Limb (tissue), 2 donors: ENCODE measurements at regions not wholly inside any gene's neighbourhood (a gene's known extent, or its start where the extent isn't known, plus 50 kb on each side); places are given as distances from the start of the nearest gene placed in this dataset.

Source experiments
- DNase-seq, 2 donors: peaks; one replicate each; pipeline ENCODE4 v3.0.0-alpha.2; 2016; ENCODE audit errors: extremely low spot score in 2 of 2

DNA sequence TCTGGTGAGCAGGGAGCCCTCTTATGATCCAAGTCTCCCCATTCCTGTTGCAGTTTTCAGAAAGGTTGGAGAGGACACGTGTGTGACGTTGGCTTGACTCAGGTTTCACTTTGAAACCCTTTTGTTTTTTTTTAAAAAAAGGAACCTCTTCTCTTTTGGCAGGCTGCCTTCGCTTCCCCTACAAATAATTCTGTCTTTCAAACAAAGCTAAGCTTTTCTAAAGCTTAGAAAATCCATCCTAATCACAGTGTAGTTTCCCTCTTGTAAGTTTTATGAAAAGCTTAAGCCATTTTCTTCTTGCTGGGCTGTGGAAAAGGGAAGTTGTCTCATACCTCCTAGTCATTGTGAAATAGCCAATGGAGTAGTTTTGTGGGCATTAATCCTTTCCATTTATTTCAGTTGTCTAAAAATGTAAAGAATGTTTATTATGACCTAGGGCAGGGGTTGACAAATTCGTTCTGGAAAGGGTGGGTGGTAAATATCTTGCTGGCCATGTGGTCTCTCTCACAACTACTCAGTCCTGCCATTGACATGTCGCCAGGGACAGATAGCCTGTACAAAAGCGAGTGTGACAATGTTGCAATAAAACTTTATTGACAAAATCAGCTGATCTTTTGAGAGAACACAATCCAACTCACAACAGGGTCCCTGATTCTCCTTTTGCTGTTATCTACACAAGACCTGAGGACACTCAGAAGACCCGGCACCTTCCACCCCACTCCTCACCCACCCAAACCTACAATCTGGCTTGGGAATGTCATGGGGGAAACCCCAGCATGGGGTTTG lies 878.8 kb downstream of the RNF144A start:
- DNase-seq, result peak in 1 of 2 donors; percentile 27

DNA sequence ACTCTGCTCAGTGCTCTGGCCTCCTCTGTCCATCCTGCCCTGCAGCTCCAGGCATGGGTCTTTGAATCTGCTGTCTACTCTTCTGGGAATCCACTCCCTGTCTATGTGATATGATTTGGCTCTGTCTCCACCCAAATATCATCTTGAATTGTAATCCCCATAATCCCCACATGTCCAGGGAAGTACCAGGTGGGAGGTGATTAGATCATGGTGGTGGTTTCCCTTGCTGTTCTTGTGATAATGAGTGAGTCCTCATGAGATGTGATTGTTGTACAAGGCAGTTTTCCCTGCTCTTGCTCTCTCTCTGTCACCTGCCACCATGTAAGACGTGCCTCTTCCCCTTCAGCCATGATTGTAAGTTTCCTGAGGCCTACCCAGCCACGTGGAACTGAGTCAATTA lies 881.8 kb upstream of the ID2 start:
- DNase-seq, result no peak

DNA sequence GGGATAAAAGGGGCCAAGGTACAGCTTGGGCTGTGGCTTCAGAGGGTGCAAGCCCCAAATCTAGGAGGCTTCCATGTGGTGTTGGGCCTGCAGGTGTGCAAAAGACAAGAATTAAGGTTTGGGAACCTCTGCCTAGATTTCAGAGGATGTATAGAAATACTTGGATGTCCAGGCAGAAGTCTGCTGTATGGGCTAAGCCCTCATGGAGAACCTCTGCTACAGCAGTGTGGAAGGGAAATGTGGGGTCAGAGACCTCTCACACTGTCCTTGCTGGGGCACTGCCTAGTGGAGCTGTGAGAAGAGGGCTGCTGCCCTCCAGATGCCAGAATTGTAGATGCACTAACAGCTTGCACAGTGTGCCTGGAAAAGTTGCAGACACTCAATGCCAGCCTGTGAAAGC lies 880.6 kb upstream of the ID2 start:
- no peak for DNase-seq

DNA sequence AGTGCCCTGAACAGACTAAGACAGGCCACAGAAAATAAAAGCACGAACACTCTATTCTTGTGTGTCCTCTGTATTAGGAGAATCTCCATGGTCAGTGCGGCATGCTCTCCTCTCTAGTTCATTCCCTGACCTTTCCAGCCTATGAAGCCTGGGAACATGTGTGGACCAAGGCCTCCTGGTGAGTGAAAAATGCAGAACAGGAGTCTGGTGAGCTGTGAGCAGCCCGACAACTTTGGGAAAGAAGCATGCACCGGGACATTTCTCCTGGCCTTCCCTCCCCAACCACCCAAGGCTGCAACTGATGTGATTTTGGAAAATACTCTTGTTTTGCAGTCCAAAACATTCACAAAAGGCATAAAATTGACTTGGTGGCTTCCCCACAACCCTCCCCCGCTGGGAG lies 878.3 kb upstream of the ID2 start:
- no peak for DNase-seq

DNA sequence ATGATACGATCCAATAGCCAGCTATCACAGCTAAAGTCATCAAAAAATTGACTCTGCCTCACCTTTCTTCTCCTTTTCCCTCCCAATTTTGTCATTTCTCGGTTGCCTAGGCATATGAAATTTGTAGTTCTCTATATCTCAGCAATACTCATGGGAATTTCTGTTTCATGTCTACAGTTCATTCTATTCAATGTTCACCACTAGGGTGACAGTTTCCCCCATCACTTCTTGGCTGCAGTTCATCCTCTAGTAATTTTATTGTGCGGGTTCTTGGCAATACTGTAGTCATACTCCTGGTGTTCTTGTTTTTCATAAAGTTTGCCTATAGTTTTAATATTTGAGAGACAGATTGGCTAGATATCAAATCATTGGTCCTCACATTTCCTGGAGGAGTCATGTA lies 872.2 kb upstream of the ID2 start:
- no peak for DNase-seq

DNA sequence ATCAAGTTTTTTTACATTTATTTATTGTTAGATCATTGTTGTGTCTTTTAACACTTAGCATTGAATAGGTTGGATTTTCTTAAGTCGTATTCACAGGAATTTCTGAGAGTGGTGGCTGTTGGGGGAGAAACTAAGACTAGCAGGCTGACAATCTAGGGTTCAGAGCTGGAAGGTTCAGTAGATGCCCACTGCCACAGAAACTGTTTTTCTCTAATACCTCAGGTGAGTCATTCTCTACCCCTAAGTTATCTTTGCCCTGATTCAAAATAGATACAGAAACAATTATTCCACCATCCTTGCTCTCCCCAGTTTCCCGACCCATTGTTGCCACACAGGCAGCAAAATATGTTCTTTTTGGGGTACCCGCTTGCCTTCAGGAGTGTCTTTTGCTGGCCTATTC lies 870.8 kb upstream of the ID2 start:
- no peak for DNase-seq

DNA sequence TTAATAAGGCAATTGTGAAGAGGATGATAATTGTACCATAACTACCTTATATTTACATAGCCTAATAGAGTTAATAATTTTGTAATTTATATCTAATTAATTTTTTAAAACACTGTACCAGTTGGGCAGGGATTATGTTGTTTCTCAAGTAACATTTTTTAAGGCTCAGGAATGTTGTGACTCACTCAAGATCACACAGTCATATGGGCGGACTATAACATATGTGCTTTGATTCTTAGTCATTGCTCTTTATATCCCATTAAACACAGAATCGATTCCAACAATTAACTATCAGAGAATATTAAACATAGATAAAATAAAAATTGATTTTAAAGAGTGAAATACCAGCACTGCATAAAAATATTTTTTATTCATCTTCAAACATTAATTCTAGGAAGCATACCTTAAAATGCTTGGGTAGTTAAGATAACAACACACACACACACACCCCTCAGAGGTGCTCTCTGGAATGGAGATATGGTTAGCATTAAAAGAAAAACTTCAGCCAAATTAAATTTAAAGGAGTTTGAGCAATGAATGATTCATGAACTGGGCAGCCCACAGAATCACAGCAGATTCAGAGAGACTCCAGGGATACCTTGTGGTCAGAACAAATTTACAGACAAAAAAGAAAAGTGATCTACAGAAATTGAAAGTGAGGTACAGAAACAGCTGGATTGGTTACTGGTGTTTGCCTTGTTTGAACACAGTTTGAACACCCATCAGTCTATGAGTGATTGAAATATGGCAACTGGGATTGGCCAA lies 869.4 kb upstream of the ID2 start:
- no peak for DNase-seq

DNA sequence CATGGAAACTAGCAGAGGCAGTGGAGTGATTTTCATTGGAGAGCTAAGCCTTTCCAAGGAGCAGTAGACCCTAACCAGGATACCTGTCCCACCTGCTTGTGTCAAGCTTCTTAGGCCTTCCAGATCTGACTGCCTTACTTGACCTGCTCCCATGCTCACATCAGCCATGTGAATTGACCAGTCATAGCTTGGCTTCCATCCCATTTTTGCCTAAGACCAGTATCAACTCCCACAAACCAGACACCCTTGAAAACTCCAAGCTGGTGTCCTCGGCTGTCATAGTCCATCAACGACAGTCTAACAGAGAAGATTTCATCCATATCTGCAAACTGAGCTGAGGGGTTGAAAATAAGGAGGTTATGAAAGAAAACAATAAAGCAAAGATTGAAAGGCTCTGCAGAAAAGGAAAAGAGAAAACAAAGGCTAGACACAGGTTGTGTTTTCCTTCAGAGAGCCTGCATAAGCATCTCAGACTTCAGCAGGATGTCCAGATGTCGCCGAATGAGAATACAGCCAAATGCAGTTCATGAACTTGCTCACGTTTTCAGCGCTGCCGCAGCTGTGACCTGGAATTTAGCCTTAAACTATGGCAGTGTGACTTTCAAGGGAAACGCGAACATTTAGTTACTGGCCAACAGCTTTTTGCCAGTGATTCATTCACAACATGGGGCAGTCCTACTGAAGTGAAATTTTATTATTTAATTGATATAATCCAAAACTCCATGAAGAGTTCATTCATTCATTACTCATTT lies 868.1 kb upstream of the ID2 start:
- peak in 1 of 2 donors; percentile 17 for DNase-seq

DNA sequence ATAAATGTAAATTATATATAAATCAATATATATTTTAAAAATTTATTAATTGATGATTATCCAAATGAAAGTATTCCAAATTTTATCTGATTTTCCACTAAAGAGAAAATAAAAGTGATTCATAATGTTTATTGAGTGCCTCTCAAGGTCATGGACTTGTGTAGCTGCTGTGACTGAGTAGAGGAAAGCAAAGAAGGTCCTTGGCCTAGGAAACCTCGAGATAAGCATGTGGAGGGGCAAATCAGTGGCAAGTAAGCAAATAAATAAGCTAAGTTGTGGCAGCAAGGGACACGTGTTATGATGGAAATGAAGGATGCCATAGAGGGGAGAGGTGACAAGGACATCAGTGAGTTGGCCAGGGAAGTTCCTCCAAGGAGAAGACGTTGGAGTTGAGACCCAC lies 866.1 kb upstream of the ID2 start:
- no peak for DNase-seq

DNA sequence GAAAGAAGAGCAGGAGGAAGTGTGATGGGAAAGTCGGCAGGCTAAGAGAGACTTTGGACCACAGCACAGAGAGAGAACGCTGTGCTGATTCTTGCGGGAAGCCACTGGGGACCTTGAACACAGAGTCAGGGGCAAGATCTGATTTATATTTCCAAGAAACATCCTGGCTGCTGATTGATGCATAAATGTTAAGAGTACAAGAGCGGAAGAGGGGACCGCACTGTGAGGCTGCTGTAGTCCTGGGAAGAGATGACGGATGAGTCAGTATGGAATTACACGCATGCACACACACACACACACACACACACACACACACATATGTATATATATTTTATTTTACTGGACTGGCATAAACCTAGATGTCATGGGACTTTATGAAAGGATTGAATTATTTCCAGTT lies 865.6 kb upstream of the ID2 start:
- no peak for DNase-seq

DNA sequence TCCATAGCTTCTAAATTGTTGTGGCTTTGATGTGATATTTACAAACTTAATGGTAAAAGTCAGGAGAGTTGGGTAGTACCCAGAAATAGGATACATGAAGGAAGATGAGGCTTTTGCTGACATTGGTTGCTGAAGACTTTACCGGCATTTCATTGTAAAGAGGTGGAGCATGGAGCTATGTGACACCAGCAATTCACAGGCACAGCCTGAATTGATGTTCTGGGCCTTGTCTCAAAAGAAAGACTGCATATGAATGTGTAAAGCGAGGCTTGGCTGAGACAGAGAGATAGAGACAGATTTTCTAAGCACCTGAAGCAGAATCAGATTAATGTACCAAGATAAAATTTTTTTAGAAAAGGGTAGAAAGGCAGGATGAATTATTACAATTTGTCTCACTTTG lies 864.9 kb upstream of the ID2 start:
- no peak for DNase-seq

DNA sequence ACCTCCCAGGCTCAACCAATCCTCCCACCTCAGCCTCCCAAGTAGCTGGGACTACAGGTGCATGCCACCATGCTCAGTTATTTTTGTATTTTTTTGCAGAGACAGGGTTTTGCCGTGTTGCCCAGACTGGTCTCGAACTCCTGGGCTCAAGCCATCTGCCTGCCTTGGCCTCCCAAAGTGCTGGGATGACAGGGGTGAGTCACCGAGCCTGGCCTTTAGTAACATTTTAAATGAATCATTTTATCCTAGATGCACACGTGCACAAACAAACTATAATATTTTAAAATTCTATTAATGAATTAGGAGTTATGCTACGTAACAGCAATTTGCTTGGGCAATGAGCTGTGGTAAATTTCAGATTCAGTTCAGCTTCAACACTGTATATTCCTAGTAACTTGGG lies 862.5 kb upstream of the ID2 start:
- no peak for DNase-seq

DNA sequence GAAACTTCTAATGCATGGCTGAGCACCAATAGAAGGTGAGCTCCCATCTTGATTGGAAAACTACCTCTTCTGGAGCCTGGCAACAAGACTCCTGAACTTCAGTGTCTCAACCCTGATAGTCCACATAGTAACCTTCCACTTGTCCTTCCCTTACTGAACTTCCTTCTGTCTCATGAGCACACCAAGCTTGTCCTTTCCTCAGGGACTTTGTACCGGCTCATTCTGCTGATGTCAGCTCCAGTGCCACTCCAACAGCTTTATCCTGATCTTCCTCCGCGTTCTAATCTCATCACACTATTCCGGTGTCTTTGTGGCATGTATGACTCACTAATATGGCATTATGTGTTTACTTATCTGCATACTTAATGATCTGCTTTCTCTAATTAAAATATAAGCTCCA lies 862.0 kb upstream of the ID2 start:
- DNase-seq, result no peak

DNA sequence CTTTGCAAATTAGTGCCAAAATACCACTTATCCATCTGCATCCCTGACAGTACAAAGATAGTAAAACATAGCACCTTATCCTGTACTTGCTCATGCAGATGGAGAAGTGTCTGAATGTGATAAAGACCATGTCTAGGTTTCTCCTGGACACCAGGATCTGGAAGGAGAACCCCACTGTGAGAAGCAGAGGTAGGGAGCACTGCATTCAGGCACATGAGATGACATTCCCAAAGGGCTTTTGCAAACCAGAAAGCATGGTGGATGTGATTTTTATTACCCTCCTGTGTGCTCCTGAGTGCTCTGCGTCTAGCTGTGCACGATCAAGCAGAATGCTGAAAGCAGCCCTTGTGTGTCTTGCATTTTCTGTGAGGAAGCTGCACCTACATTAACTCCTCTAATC lies 857.6 kb upstream of the ID2 start:
- no peak for DNase-seq

DNA sequence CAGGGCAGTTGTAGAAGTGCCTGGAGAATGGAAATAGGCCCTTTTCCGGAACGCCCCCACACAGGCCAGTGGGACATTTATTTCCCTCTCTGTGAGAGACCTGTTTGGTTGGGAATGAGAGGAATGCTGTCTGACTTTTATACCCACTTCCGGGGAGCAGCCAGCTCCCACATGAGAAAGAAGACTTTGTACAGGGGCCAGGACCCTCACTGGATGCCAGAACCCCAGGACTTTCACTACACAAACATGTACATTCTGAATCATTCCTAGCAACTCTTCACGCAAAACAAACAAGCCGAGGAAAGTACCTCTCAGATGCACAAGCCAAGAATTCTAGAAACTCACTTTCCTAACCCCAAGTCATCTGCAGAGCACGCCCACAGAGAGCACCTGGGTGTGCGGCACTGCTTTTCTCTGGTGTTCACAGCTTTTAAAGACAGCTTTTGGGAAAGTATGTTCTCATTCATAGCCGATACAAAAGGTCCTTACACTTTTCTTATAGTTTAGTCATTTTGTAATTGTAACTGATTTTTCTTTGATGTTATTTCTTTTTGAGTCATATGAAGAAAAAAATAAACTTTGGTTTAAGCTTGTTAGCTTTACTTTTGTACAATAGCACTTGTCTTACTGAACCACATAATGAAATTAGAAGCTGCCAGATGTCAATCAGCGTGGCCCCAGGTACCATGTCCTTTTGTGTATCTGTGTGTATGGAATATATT lies 856.1 kb upstream of the ID2 start:
- no peak for DNase-seq

DNA sequence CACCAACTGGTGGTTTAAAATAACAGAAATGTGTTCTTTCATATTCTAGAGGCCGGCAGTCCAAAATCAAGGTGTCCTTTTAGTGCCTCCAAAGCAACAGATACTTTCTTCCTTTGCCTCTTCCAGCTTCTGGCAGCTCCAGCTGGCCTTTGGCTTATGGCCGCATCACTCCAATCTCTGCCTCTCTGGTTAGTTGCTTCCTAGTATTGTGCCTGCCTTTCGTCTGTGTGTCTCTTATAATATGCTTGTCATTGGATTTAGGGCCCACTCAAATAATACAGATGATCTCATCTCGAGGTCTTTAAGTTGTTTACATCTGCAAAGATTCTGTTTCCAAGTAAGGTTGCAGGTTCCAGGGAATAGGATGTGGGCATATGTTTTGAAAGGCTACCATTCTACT lies 855.2 kb upstream of the ID2 start:
- no peak for DNase-seq

DNA sequence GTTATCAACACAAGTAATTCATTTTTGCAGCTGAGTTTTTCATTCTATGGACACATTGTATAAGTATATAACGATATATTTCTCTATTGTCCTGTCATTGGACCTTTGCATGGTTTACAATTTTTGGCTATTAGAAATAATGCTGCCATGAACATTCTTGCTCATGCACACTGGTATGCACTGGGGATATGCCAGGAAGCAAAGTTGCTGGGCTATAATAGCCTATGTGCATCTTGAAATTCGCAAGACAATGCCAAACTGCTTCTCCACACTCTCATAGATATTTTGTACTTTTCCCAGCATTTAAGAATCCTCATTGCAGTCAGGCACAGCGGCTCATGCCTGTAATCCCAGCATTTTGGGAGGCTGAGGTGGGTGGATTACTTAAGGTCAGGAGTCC lies 852.6 kb upstream of the ID2 start:
- DNase-seq, result no peak

DNA sequence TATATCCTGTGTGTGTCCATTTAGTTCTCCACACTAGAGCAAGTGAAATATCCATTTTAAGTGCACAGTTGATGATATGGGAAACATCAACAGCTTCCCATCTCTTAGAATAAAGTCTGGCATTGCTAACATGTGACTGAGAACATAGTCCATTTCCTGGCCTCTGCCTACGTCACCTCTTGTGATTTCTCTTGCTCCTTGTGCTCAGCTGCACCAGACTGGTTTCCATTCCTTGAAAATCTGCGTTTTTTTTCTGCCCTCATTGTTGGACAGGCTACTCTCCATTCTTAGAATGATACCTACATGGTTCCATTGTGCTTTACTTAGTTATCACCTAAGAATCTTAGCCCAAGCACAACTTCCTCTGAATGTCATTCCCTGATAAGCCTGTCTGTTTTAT lies 851.2 kb upstream of the ID2 start:
- DNase-seq, result no peak

DNA sequence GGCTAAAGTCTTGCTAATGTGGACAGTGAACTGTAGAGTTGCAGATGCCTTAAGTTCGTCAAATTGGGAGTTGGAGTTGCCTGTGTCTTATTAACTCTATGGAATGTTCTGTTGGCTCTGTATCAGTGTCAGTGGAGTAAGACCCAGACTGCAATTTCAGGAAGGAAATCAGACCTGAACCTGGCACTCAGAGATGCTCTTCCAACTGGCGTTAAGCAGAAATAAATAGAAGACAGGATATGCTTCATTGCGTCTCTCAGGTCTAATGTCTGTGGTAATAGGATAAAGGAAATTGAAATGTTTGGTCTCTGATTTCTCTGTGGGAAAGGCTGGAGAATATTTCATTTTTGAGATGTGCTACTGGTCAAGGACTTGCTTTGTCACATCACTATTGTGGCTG lies 846.7 kb upstream of the ID2 start:
- no peak for DNase-seq

DNA sequence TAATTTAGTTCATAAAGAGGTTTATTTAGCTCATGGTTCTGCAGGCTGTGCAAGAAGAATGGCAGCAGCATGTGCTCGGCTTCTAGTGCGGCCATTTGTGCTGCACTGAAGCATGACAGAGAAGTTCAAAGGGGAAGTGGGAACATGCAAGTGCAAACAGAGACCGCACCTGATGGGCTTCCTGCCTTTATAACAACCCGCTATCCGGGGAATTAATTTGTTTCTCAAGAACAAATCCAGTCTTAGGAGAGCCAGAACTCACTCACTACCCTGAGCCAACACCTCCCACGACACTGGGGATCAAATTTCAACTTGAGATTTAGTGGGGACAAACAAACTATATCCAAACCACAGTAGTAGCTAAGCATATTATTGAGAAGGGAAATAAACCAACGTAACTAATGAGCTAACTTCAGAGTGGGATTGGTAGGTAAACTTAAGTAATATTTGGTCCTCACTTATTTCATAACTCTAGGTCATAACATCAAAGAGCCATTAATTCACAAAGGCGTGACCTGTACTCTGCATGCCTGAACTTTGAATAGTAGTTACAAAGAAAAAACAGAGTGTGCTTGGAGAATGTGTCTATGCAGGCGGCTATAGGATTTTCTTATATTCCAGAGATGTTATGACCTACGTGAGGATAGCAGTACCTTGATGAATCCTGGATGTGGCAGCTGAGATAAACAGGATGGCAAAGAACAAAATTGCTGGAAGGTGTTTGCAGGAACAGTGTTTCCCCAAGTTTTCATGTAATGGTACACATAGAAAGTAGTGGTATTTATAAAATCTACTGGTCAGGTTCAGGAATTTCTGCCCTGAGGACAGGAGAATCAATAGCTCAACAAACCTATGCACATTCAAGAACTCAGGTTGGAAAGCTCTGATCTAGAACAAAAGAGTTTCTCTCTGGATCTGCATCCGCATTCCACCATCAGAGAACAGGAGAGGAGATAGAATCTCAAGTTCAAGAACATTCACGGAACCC lies 845.9 kb upstream of the ID2 start:
- DNase-seq, result no peak
